ENCODE measurements at regions not wholly inside any gene's neighbourhood (a gene's known extent, or its start where the extent isn't known, plus 50 kb on each side); places are given as distances from the start of the nearest gene placed in this dataset.
A peak's percentile ranks its signal among the peaks of the same experiment; 100 is the strongest.

DNA sequence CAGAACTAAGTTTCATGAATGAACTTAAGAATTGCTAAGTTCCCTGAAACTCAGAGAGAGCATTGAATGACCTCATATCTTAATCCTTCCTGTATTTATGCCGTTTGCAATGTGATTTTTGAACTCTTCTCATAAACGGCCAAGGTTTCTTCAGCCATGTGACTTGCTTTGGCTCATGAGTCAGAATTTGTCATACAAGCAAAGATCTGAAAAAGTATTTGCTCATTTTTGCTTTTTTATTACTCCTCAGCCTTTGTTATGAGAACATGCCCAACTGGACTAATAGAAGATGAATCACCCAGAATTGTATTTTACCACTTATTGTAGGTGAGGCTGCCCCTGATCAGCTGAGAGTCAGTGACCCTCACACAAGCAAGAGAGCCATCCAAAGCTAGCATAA, 693.8 kb downstream of the BCL11B start:
- H3K27me3 ChIP-seq (ENCODE audit: control insufficient read depth, insufficient read depth, low read length, poor library complexity, severe bottlenecking): no peaks in the 10 kb centered on the region
- H3K9ac ChIP-seq (ENCODE audit: extremely low read depth, low read length, poor library complexity, severe bottlenecking): no peak overlapping the region
- peaks cover under 1% of the 10 kb centered on the region for H3K9me3 ChIP-seq (ENCODE audit: control insufficient read depth, low read length)
- WGBS, 2 experiments (ENCODE audit: insufficient coverage in 1 of 2, insufficient read length in 1 of 2): 82% methylated on average over 2 of the region's 2 CpGs
- no peak overlapping the region for H3K27ac ChIP-seq (ENCODE audit: low read depth, low read length)
- Mint-ChIP-seq H3K4me1 (no peaks in the 10 kb centered on the region), H3K36me3 (ENCODE audit: low read depth) (no peaks in the 10 kb centered on the region), H3K27ac (no peak overlapping the region), H3K9me3 (peaks cover 2% of the 10 kb centered on the region), H3K27me3 (ENCODE audit: insufficient read depth) (peaks cover 8% of the 10 kb centered on the region), H3K4me3 (no peak overlapping the region)
- H3K36me3 ChIP-seq (ENCODE audit: control insufficient read depth, insufficient read depth, low read length): no peaks in the 10 kb centered on the region
- H3K4me1 ChIP-seq (ENCODE audit: control insufficient read depth, insufficient read depth, low read length): no peaks in the 10 kb centered on the region
- TF ChIP-seq, protein P1, sequence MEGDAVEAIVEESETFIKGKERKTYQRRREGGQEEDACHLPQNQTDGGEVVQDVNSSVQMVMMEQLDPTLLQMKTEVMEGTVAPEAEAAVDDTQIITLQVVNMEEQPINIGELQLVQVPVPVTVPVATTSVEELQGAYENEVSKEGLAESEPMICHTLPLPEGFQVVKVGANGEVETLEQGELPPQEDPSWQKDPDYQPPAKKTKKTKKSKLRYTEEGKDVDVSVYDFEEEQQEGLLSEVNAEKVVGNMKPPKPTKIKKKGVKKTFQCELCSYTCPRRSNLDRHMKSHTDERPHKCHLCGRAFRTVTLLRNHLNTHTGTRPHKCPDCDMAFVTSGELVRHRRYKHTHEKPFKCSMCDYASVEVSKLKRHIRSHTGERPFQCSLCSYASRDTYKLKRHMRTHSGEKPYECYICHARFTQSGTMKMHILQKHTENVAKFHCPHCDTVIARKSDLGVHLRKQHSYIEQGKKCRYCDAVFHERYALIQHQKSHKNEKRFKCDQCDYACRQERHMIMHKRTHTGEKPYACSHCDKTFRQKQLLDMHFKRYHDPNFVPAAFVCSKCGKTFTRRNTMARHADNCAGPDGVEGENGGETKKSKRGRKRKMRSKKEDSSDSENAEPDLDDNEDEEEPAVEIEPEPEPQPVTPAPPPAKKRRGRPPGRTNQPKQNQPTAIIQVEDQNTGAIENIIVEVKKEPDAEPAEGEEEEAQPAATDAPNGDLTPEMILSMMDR (conservative IDR thresholded peaks at IDR 0.05): no peak
- DNase-seq: no peak
- no peak overlapping the region for H3K4me3 ChIP-seq (ENCODE audit: low read length)

GRCh38 chr14:98579140-98579539, 692.9 kb downstream of the BCL11B start:
- Histone ChIP-seq H3K27me3 (ENCODE audit: control insufficient read depth, insufficient read depth, low read length, poor library complexity, severe bottlenecking) (no peaks in the 10 kb centered on the region), H3K36me3 (ENCODE audit: control insufficient read depth, insufficient read depth, low read length) (no peaks in the 10 kb centered on the region), H3K4me3 (ENCODE audit: low read length) (no peak overlapping the region), H3K9me3 (ENCODE audit: control insufficient read depth, low read length) (no peaks in the 10 kb centered on the region), H3K27ac (ENCODE audit: low read depth, low read length) (no peak overlapping the region), H3K4me1 (ENCODE audit: control insufficient read depth, insufficient read depth, low read length) (no peaks in the 10 kb centered on the region), H3K9ac (ENCODE audit: extremely low read depth, low read length, poor library complexity, severe bottlenecking) (no peak overlapping the region)
- WGBS, 2 experiments (ENCODE audit: insufficient coverage in 1 of 2, insufficient read length in 1 of 2): 82 to 86% methylated on average over 1 of the region's 1 CpG
- Mint-ChIP-seq H3K4me1 (no peaks in the 10 kb centered on the region), H3K36me3 (ENCODE audit: low read depth) (no peaks in the 10 kb centered on the region), H3K4me3 (no peak overlapping the region), H3K27me3 (ENCODE audit: insufficient read depth) (peaks cover 8% of the 10 kb centered on the region), H3K27ac (no peak overlapping the region), H3K9me3 (no peaks in the 10 kb centered on the region)
- DNase-seq: no peak
- TF ChIP-seq, protein P1 (conservative IDR thresholded peaks at IDR 0.05): no peak

- Mint-ChIP-seq H3K4me3 (no peak overlapping the region), H3K4me1 (no peaks in the 10 kb centered on the region), H3K27me3 (ENCODE audit: insufficient read depth) (peaks cover 8% of the 10 kb centered on the region), H3K36me3 (ENCODE audit: low read depth) (no peaks in the 10 kb centered on the region), H3K9me3 (no peaks in the 10 kb centered on the region), H3K27ac (no peak overlapping the region)
- WGBS, 2 experiments (ENCODE audit: insufficient coverage in 1 of 2, insufficient read length in 1 of 2): no CpG with 5 or more reads among the region's 3 CpGs
- Histone ChIP-seq H3K9ac (ENCODE audit: extremely low read depth, low read length, poor library complexity, severe bottlenecking) (no peak overlapping the region), H3K4me1 (ENCODE audit: control insufficient read depth, insufficient read depth, low read length) (no peaks in the 10 kb centered on the region), H3K36me3 (ENCODE audit: control insufficient read depth, insufficient read depth, low read length) (no peaks in the 10 kb centered on the region), H3K4me3 (ENCODE audit: low read length) (no peak overlapping the region), H3K9me3 (ENCODE audit: control insufficient read depth, low read length) (no peaks in the 10 kb centered on the region), H3K27ac (ENCODE audit: low read depth, low read length) (no peak overlapping the region), H3K27me3 (ENCODE audit: control insufficient read depth, insufficient read depth, low read length, poor library complexity, severe bottlenecking) (no peaks in the 10 kb centered on the region)
- peak; percentile 69 for DNase-seq
- TF ChIP-seq, protein P1 (conservative IDR thresholded peaks at IDR 0.05): no peak
Measured at GRCh38 chr14:98580131-98580678, 691.8 kb downstream of the BCL11B start.

Measured in endodermal cell (in vitro differentiated cells).